ENCODE measurements at regions not wholly inside any gene's neighbourhood (a gene's known extent, or its start where the extent isn't known, plus 50 kb on each side); places are given as distances from the start of the nearest gene placed in this dataset.

GRCh38 chr2:106974891-106975290 lies 88.9 kb upstream of the ST6GAL2 start:
- TF ChIP-seq TAF1 (IDR thresholded peaks at IDR 0.05; ENCODE audit: borderline replicate concordance, insufficient read depth, low read length) (no peak), FOXP2 (optimal IDR thresholded peaks at IDR 0.05; ENCODE audit: borderline replicate concordance, extremely low read depth, extremely low read length, insufficient read depth) (no peak), SIN3A (IDR thresholded peaks at IDR 0.05; ENCODE audit: borderline replicate concordance, insufficient read depth, low read length) (no peak), REST (IDR thresholded peaks at IDR 0.05; ENCODE audit: insufficient read depth in 1 of 2, low read depth in 2 of 2, low read length in 2 of 2) (no peak)

- TF ChIP-seq SIN3A (IDR thresholded peaks at IDR 0.05; ENCODE audit: borderline replicate concordance, insufficient read depth, low read length) (no peak), REST (IDR thresholded peaks at IDR 0.05; ENCODE audit: insufficient read depth in 1 of 2, low read depth in 2 of 2, low read length in 2 of 2) (no peak), POLR2AphosphoS5 (IDR thresholded peaks at IDR 0.05; ENCODE audit: low read depth, low read length) (no peak), FOXP2 (optimal IDR thresholded peaks at IDR 0.05; ENCODE audit: borderline replicate concordance, extremely low read depth, extremely low read length, insufficient read depth) (no peak), TAF1 (IDR thresholded peaks at IDR 0.05; ENCODE audit: borderline replicate concordance, insufficient read depth, low read length) (no peak)
Measured at GRCh38 chr2:106975641-106976040, 89.7 kb upstream of the ST6GAL2 start.

GRCh38 chr2:106976548-106976947 lies 90.6 kb upstream of the ST6GAL2 start:
- no peak for TF ChIP-seq SIN3A (IDR thresholded peaks at IDR 0.05; ENCODE audit: borderline replicate concordance, insufficient read depth, low read length)
- TF ChIP-seq TAF1 (IDR thresholded peaks at IDR 0.05; ENCODE audit: borderline replicate concordance, insufficient read depth, low read length): no peak
- TF ChIP-seq REST (IDR thresholded peaks at IDR 0.05; ENCODE audit: insufficient read depth in 1 of 2, low read depth in 2 of 2, low read length in 2 of 2): no peak
- no peak for TF ChIP-seq FOXP2 (optimal IDR thresholded peaks at IDR 0.05; ENCODE audit: borderline replicate concordance, extremely low read depth, extremely low read length, insufficient read depth)

- no peak for TF ChIP-seq POLR2AphosphoS5 (IDR thresholded peaks at IDR 0.05; ENCODE audit: low read depth, low read length)
- no peak for TF ChIP-seq FOXP2 (optimal IDR thresholded peaks at IDR 0.05; ENCODE audit: borderline replicate concordance, extremely low read depth, extremely low read length, insufficient read depth)
- no peak for TF ChIP-seq TAF1 (IDR thresholded peaks at IDR 0.05; ENCODE audit: borderline replicate concordance, insufficient read depth, low read length)
- TF ChIP-seq SIN3A (IDR thresholded peaks at IDR 0.05; ENCODE audit: borderline replicate concordance, insufficient read depth, low read length): no peak
- no peak for TF ChIP-seq REST (IDR thresholded peaks at IDR 0.05; ENCODE audit: insufficient read depth in 1 of 2, low read depth in 2 of 2, low read length in 2 of 2)
Measured at GRCh38 chr2:106977717-106978116, 91.8 kb upstream of the ST6GAL2 start.

GRCh38 chr2:106978647-106979046 lies 92.7 kb upstream of the ST6GAL2 start:
- TF ChIP-seq REST (IDR thresholded peaks at IDR 0.05; ENCODE audit: insufficient read depth in 1 of 2, low read depth in 2 of 2, low read length in 2 of 2): no peak
- TF ChIP-seq FOXP2 (optimal IDR thresholded peaks at IDR 0.05; ENCODE audit: borderline replicate concordance, extremely low read depth, extremely low read length, insufficient read depth): no peak
- no peak for TF ChIP-seq SIN3A (IDR thresholded peaks at IDR 0.05; ENCODE audit: borderline replicate concordance, insufficient read depth, low read length)
